DOHH2 (cell line): ENCODE measurements at regions not wholly inside any gene's neighbourhood (a gene's known extent, or its start where the extent isn't known, plus 50 kb on each side); places are given as distances from the start of the nearest gene placed in this dataset.

Source experiments
- H3F3A ChIP-seq: fragments of 200-600 bp; sonication (generic), shearing (Covaris generic); 2 replicates; pipeline ENCODE4 v1.6.0; 2016; ENCODE audit warnings: antibody characterized with exemption, mild to moderate bottlenecking; ENCODE audit not compliant: control insufficient read depth, insufficient read depth
- H3K27ac ChIP-seq: fragments of 200-600 bp; sonication (generic); 2 replicates; pipeline ENCODE4 v1.5.1; 2014; ENCODE audit warnings: low read depth, mild to moderate bottlenecking, low read length, moderate library complexity
- H3K27me3 ChIP-seq: fragments of 200-600 bp; sonication (generic); 2 replicates; pipeline ENCODE4 v1.6.1; 2014; ENCODE audit warnings: mild to moderate bottlenecking, low read length, mixed read lengths; ENCODE audit not compliant: control insufficient read depth
- H3K36me3 ChIP-seq: fragments of 200-600 bp; sonication (generic); 2 replicates; pipeline ENCODE4 v1.6.1; 2014; ENCODE audit warnings: mild to moderate bottlenecking, low read length, moderate library complexity, mixed read lengths; ENCODE audit not compliant: control insufficient read depth
- H3K4me1 ChIP-seq: fragments of 200-600 bp; sonication (generic); 2 replicates; pipeline ENCODE4 v1.6.1; 2014; ENCODE audit warnings: mild to moderate bottlenecking, low read length, mixed read lengths; ENCODE audit not compliant: control insufficient read depth
- H3K4me2 ChIP-seq: fragments of 200-600 bp; sonication (generic); 2 replicates; pipeline ENCODE4 v1.6.0; 2014; ENCODE audit warnings: mild to moderate bottlenecking, low read length, moderate library complexity
- H3K4me3 ChIP-seq: fragments of 200-600 bp; sonication (generic); 2 replicates; pipeline ENCODE4 v1.5.1; 2014; ENCODE audit warnings: mild to moderate bottlenecking, low read length, mixed read lengths
- H3K79me2 ChIP-seq: fragments of 200-600 bp; sonication (generic); 2 replicates; pipeline ENCODE4 v1.6.1; 2014; ENCODE audit warnings: mild to moderate bottlenecking, low read length, mixed read lengths; ENCODE audit not compliant: control insufficient read depth
- H3K9me2 ChIP-seq: fragments of 200-600 bp; sonication (generic); replicated peaks from 2 replicates; pipeline ENCODE4 v1.6.1; 2014; ENCODE audit warnings: mild to moderate bottlenecking, low read length, mixed read lengths; ENCODE audit not compliant: control insufficient read depth
- H3K9me3 ChIP-seq: fragments of 200-600 bp; sonication (generic); 2 replicates; pipeline ENCODE4 v1.6.1; 2014; ENCODE audit warnings: antibody characterized with exemption, low read length, mixed read lengths; ENCODE audit not compliant: control insufficient read depth, insufficient read depth
- H4K20me1 ChIP-seq: fragments of 200-600 bp; sonication (generic); 2 replicates; pipeline ENCODE4 v1.6.0; 2014; ENCODE audit warnings: low read depth, mild to moderate bottlenecking, antibody characterized with exemption, low read length, moderate library complexity; ENCODE audit not compliant: control insufficient read depth, insufficient read depth
- CTCF ChIP-seq: fragments of 200-600 bp; sonication (generic); IDR thresholded peaks from one replicate; pipeline ENCODE4 v1.5.1; 2014; ENCODE audit warnings: antibody characterized with exemption, mild to moderate bottlenecking, low read depth, low read length; ENCODE audit not compliant: poor library complexity, severe bottlenecking
- EZH2phosphoT487 ChIP-seq: fragments of 200-600 bp; sonication (generic); IDR thresholded peaks from 2 replicates; pipeline ENCODE4 v1.6.1; 2017; ENCODE audit warnings: borderline replicate concordance, mild to moderate bottlenecking, antibody characterized with exemption, low read length, moderate library complexity, mixed read lengths

GRCh38 chr2:59301466-59302402 lies 1060.6 kb upstream of the FANCL start:
- no peak overlapping the region for H3K4me3 ChIP-seq
- H4K20me1 ChIP-seq, result no peaks in the 10 kb centered on the region
- H3K36me3 ChIP-seq, result no peaks in the 10 kb centered on the region
- no peaks in the 10 kb centered on the region for H3K9me2 ChIP-seq
- no peaks in the 10 kb centered on the region for H3F3A ChIP-seq
- no peak overlapping the region for H3K27ac ChIP-seq
- H3K4me2 ChIP-seq, result no peak overlapping the region
- H3K4me1 ChIP-seq, result no peaks in the 10 kb centered on the region
- no peaks in the 10 kb centered on the region for H3K79me2 ChIP-seq
- H3K27me3 ChIP-seq, result 0 out of 2 replicates have a peak, but pooled peaks cover 2% of the 10 kb centered on the region
- no peak for TF ChIP-seq EZH2phosphoT487
- TF ChIP-seq CTCF, result peak; percentile 45
- H3K9me3 ChIP-seq, result no peaks in the 10 kb centered on the region

GRCh38 chr2:59297816-59298215 lies 1056.7 kb upstream of the FANCL start:
- H3K4me1 ChIP-seq, result no peaks in the 10 kb centered on the region
- no peaks in the 10 kb centered on the region for H4K20me1 ChIP-seq
- no peaks in the 10 kb centered on the region for H3K27me3 ChIP-seq
- no peak overlapping the region for H3K27ac ChIP-seq
- H3K79me2 ChIP-seq, result no peaks in the 10 kb centered on the region
- H3K4me3 ChIP-seq, result no peak overlapping the region
- H3K9me2 ChIP-seq, result no peaks in the 10 kb centered on the region
- no peaks in the 10 kb centered on the region for H3K36me3 ChIP-seq
- no peaks in the 10 kb centered on the region for H3F3A ChIP-seq
- TF ChIP-seq EZH2phosphoT487 (no peak), CTCF (no peak)
- H3K9me3 ChIP-seq, result no peaks in the 10 kb centered on the region
- H3K4me2 ChIP-seq, result no peak overlapping the region

- H3K4me1 ChIP-seq, result no peaks in the 10 kb centered on the region
- H3K79me2 ChIP-seq, result no peaks in the 10 kb centered on the region
- no peak overlapping the region for H3K4me2 ChIP-seq
- H3K27ac ChIP-seq, result no peak overlapping the region
- no peaks in the 10 kb centered on the region for H4K20me1 ChIP-seq
- TF ChIP-seq CTCF, result no peak
- TF ChIP-seq EZH2phosphoT487, result no peak
- H3F3A ChIP-seq, result no peaks in the 10 kb centered on the region
- H3K4me3 ChIP-seq, result no peak overlapping the region
- no peaks in the 10 kb centered on the region for H3K27me3 ChIP-seq
- no peaks in the 10 kb centered on the region for H3K36me3 ChIP-seq
- H3K9me2 ChIP-seq, result no peaks in the 10 kb centered on the region
- H3K9me3 ChIP-seq, result no peaks in the 10 kb centered on the region
Observed at GRCh38 chr2:59296279-59296678, 1055.2 kb upstream of the FANCL start.
